Activated T-cell treated with anti-CD3 and anti-CD28 coated beads, Interleukin-2, amount 50 U/mL, for 4 hours (primary cell): ENCODE measurements at regions not wholly inside any gene's neighbourhood (a gene's known extent, or its start where the extent isn't known, plus 50 kb on each side); places are given as distances from the start of the nearest gene placed in this dataset.

Source experiments
- ATAC-seq, 2 donors: fragments of 200-7000 bp; cut with Tn5 transposase; one replicate each; pipeline ENCODE4 v1.10.0; 2021
- DNase-seq: peaks from one replicate; pipeline ENCODE4 v3.0.0-alpha.2; 2020
- H3K27me3 Mint-ChIP-seq: one replicate; pipeline ENCODE4 v1.8.0; 2021; ENCODE audit warnings: low read depth, mixed read lengths
- H3K36me3 Mint-ChIP-seq: one replicate; pipeline ENCODE4 v1.8.0; 2022; ENCODE audit warnings: mixed read lengths; ENCODE audit not compliant: insufficient read depth
- H3K4me1 Mint-ChIP-seq: one replicate; pipeline ENCODE4 v1.8.0; 2021; ENCODE audit warnings: low read depth, mixed read lengths
- H3K4me3 Mint-ChIP-seq: one replicate; pipeline ENCODE4 v1.8.0; 2021; ENCODE audit warnings: mild to moderate bottlenecking, moderate library complexity, mixed read lengths
- H3K9me3 Mint-ChIP-seq: one replicate; pipeline ENCODE4 v1.8.0; 2021; ENCODE audit warnings: mixed read lengths

DNA sequence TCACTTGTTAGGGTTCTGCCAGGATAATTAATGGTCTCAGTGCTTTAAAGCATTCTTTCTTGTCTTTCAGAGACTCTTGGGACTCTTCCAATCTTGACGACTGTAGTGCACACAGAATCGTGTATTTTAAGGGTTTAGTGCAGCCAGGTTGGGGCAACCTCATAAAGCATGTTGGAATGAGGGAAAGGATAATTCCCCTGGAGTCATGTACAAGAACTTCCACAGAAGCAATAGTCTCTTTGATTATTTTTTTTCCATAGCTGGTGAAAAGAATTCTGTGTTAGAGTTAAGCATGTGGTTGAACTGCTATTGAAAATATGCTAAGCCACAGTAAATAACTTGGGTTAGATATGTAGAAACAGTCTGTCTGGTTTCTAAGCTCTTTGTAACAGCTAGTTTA lies 246.8 kb upstream of the DAAM1 start:
- Mint-ChIP-seq H3K27me3 (peaks cover 3% of the 10 kb centered on the region), H3K4me1 (no peaks in the 10 kb centered on the region), H3K36me3 (no peaks in the 10 kb centered on the region), H3K4me3 (no peak overlapping the region), H3K9me3 (peaks cover 7% of the 10 kb centered on the region)
- no peak for DNase-seq
- ATAC-seq: no peak

DNA sequence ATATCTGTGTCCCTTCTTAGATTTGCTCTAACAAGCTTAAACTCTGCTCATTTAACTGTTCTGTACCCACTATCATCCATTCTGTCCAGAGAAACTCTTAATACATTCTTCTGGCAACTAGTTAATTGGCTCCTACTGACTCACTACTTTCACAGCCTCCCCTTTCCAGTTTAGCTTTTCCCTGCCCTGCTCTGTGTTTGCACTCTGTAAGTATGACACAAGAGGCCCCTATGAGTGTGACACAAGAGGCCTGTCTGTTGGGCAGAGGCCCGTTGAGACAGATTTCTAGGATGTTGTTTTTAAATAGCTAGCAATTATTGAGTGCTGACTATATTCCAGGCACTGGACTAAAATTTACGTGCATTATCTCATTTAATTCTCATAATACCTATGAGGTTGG lies 246.0 kb upstream of the DAAM1 start:
- H3K4me1 Mint-ChIP-seq: no peaks in the 10 kb centered on the region
- H3K36me3 Mint-ChIP-seq: no peaks in the 10 kb centered on the region
- H3K27me3 Mint-ChIP-seq: peaks cover 1% of the 10 kb centered on the region
- DNase-seq: no peak
- no peak overlapping the region for H3K4me3 Mint-ChIP-seq
- H3K9me3 Mint-ChIP-seq: no peaks in the 10 kb centered on the region
- ATAC-seq: no peak

DNA sequence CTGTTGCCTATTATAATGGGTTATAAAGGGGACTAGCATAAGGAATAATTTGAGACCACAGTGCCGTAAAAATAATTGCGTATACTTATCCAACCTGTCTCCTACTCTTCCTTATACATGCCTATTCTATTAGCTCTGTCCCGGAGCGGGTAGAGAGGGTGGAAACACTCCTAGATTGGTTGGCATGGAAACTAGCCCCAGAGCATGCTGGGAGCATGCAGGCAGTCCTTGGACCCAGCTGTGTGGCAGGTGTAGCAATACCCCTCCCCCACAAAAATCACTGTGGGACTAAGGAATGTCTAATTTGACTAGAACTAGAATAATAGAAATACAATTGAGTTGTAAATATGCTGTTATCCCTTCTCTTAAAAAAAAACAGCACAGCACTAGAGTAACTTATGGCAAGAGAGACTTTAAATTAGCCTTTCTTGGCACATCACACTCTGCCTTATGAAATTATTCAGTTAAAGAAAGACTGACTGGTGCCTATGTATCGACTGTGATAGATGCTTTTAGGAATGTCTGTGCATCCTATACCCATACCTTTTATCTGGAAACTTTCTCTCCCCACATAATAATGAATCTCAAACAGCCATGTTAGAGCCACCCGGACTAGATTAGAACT lies 244.0 kb upstream of the DAAM1 start:
- Mint-ChIP-seq H3K4me3 (no peak overlapping the region), H3K27me3 (peaks cover 1% of the 10 kb centered on the region), H3K4me1 (no peaks in the 10 kb centered on the region), H3K9me3 (no peaks in the 10 kb centered on the region), H3K36me3 (no peaks in the 10 kb centered on the region)
- ATAC-seq (no peak), DNase-seq (no peak)

DNA sequence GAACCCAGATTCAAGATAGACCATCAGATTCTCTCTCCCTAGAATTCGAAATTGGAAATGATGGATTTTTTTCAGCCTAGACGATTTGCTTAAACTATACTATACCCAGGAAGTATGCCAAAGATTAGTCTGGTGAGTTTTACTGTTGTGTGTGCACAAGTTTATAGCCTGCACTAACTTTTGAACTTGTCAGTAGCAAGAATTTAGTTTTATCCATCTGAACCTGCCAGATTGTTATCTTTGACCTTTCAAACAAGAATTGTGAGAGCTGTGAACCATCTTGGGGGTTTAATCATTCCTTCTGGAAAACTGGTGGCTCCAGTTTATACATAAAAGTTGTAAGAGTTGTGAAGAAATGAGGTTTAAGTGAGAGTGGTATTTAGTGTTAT lies 243.5 kb upstream of the DAAM1 start:
- H3K36me3 Mint-ChIP-seq: no peaks in the 10 kb centered on the region
- peaks cover 1% of the 10 kb centered on the region for H3K27me3 Mint-ChIP-seq
- ATAC-seq (no peak), DNase-seq (no peak)
- H3K4me3 Mint-ChIP-seq: no peak overlapping the region
- H3K4me1 Mint-ChIP-seq: no peaks in the 10 kb centered on the region
- no peaks in the 10 kb centered on the region for H3K9me3 Mint-ChIP-seq

DNA sequence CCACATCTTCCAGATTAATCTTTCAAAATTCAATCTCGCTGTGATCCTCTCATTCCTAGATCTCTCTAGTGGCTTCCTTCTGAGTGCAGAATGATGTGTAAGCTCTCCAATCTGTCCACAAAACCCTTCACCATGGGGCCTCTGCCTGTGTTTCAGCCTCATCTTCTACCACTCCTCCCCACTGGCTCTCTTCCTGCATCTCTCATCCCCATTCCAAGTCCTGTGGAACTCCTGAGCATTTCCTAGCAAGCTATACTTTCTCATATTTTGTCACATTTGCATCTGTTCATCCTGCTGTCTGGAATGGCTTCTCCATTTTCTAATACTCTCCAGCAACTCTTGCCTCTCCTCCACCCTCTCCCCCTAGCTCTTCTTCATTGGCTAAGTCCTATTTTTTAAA lies 242.0 kb upstream of the DAAM1 start:
- Mint-ChIP-seq H3K9me3 (peaks cover 4% of the 10 kb centered on the region), H3K4me1 (no peaks in the 10 kb centered on the region), H3K4me3 (no peak overlapping the region), H3K27me3 (peaks cover 1% of the 10 kb centered on the region), H3K36me3 (no peaks in the 10 kb centered on the region)
- DNase-seq (no peak), ATAC-seq (no peak)

DNA sequence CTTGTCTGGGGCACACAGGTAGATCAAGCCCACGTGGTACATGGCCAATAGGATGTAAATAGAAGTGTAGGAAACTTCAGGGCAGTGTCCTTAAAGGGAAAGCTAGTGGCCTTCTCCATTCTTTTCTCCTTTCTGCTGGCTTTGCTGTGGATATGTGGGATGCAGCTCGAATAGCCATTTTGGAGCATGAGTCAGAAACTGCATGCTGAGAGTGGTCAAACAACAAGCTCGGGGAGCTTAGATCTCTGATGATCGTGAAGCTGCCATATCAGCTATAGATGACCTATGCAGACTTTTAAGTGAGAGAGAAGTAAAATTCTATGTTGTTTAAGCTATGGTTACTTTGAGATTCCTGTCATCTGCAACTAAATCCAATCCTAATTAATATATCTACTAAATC lies 241.3 kb upstream of the DAAM1 start:
- Mint-ChIP-seq H3K36me3 (no peaks in the 10 kb centered on the region), H3K4me1 (no peaks in the 10 kb centered on the region), H3K27me3 (no peaks in the 10 kb centered on the region), H3K4me3 (no peak overlapping the region), H3K9me3 (peaks cover 4% of the 10 kb centered on the region)
- no peak for ATAC-seq
- DNase-seq: no peak

DNA sequence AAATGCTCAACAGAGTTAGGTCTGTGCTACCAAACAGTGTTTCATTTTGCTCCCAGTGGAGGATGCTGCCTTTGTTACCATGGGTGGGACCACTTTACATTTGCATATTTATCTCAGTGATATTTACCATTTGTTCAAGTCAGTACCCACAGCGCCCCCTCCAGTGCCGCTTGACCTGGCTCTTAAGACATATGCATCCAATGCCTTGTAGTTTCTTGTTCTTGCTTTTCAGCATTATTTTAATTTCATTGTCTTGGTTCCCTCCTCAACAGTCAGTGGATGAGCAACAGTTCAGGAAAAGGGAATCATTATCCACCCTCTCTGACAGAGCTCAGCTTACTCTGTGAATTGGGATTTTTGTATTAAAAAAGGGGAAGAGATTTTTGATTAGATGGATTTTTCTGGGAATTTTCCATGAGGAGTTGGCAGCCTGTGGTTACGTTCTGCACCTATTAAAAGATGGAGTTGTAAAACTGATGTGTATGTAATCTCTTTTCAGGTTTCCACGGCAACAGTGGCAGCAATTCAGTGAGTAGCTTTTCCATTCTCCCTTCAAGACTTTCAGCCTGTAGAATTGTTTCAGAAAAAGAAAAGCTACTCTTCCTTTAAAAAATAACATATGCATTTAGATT lies 240.5 kb upstream of the DAAM1 start:
- DNase-seq (no peak), ATAC-seq (no peak)
- H3K4me1 Mint-ChIP-seq: no peaks in the 10 kb centered on the region
- peaks cover 4% of the 10 kb centered on the region for H3K9me3 Mint-ChIP-seq
- H3K4me3 Mint-ChIP-seq: no peak overlapping the region
- no peaks in the 10 kb centered on the region for H3K36me3 Mint-ChIP-seq
- H3K27me3 Mint-ChIP-seq: peaks cover 4% of the 10 kb centered on the region

DNA sequence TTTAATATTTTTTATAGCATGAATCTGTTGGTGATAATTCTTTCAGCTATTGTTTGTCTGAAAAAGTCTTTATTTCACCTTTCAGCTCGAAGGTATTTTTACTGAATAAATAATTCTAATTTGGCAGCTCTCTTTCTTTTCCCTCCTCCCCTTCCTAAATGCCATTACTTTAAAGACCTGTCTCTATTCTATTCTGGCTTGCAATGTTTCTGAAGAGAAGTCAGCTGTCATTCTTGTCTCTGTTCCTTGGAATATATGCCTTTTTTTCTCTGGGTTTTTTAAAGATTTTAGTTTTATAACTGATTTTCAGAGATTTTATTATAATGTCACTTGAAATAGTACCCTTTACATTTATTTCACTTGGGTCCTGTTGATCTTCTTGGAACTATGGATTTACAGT lies 237.9 kb upstream of the DAAM1 start:
- H3K9me3 Mint-ChIP-seq: peaks cover 4% of the 10 kb centered on the region
- no peaks in the 10 kb centered on the region for H3K36me3 Mint-ChIP-seq
- DNase-seq (no peak), ATAC-seq (no peak)
- H3K27me3 Mint-ChIP-seq: peaks cover 10% of the 10 kb centered on the region
- H3K4me3 Mint-ChIP-seq: no peak overlapping the region
- no peaks in the 10 kb centered on the region for H3K4me1 Mint-ChIP-seq

DNA sequence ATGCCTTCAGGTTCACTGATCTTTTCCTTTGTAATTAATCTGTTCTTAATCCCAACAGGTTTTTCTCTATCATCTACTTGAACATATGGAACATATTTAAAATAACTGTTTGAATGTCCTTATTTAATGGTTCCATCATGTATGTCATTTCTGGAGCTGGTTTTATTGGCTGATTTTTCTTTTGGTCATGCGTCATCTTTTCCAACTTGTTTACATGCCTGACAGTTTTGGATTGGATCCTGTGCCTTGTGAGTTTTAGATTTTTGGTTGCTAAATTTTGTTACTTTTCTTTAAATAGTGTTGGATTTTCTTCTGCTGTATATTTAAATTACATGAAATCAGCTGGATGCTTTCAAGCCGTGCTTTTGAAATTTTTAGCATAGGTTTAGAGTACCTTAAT lies 237.3 kb upstream of the DAAM1 start:
- Mint-ChIP-seq H3K4me3 (no peak overlapping the region), H3K27me3 (peaks cover 10% of the 10 kb centered on the region), H3K4me1 (no peaks in the 10 kb centered on the region), H3K9me3 (peaks cover 4% of the 10 kb centered on the region), H3K36me3 (no peaks in the 10 kb centered on the region)
- ATAC-seq: no peak
- no peak for DNase-seq

DNA sequence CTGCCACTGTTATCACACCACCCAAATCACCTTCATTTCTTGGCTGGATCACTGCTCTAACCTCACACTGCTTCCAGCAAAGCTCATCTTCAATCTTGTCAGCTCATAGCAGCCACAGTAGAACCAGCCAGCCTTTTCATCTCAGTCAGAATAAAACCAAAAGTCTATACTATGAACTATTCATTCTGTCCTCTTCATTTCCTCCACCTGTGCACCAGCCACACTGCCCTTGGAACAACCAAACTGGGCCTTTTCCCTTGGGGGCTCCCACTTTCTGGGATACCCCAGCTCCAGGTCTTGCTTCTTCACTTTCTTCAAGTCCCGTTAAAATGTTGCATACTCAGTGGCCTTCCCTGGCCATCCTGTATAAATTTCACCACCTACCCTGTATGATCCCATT lies 234.4 kb upstream of the DAAM1 start:
- peaks cover 10% of the 10 kb centered on the region for H3K27me3 Mint-ChIP-seq
- no peaks in the 10 kb centered on the region for H3K36me3 Mint-ChIP-seq
- DNase-seq (no peak), ATAC-seq (no peak)
- no peaks in the 10 kb centered on the region for H3K4me1 Mint-ChIP-seq
- H3K9me3 Mint-ChIP-seq: peaks cover 8% of the 10 kb centered on the region
- no peak overlapping the region for H3K4me3 Mint-ChIP-seq

DNA sequence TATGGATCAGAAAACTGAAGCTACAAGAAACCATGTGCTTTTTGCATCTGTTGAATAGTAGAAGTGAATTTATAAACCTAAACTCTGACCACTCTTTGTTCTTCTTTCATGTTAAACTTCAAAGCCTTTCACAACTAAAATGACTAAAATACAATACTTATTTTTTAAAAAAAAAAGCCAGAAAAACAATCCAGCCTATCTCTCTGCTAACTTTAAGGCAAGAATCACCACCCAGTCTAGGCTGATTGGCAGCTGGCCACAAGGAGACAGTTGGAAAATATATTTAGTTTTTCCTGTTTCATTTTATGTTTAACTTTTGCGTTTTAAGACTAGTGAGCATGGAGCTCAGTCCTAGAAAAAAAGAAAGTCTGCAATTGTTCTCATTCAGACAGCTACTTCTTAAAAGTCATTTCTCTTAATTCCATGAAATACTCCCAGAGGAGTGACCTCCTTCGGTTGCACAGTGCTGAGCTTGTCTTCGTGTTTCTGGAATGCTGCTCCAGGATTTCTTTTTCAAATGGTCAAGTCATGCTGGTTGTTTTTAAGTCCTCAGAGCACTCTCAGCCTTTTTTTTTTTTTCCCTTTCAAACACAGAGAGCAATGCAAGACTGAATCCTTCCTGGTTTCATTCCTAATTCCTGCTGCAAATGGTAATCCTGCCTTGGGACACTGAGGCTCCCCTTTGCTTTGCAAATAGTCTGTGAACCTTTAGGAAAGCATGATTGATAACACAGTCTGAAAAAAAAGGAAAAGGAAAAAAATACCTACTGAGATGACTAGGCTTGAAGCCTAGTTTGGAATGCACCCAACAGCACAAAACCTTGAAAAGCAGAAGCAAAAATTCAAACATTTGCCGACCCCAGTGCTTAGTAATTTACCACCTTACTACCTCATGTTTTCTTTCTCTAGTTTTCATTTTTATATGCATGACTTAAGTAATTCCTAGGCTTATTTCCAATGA lies 233.3 kb upstream of the DAAM1 start:
- ATAC-seq (no peak), DNase-seq (no peak)
- Mint-ChIP-seq H3K36me3 (no peaks in the 10 kb centered on the region), H3K4me3 (no peak overlapping the region), H3K4me1 (no peaks in the 10 kb centered on the region), H3K9me3 (peaks cover 8% of the 10 kb centered on the region), H3K27me3 (peaks cover 10% of the 10 kb centered on the region)

DNA sequence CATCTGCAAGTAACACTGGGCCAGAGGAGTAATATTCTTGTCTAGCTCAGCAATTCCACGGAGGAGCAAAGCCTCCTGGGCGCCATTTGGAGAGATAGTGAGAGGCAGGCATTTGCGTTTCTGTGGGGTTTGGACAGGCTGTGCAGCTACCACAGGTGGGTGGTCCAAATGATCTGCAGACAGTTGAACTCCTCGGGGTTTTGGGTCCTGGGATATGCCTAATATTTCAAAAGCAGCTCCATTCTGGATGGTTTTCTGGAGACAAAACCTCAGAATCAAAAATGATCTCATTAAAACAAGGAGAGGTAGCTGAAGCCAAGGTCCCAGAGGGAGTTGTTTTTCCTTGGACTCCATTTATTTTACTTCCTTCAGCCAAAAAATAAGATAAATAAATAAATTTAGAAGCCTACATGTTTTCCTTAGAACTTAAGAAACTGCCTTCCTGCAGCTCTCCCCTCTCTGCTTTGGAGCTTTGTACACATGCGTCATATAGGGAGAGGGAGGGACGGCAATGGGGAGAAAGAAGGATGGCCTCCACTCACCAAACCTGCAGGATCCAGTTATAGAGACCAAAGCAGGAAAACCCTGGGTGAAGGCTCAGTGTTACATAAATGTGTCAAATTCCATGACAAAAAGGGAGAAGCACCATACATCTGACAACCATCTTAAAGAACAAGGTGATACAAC lies 227.3 kb upstream of the DAAM1 start:
- Mint-ChIP-seq H3K27me3 (peaks cover 3% of the 10 kb centered on the region), H3K4me3 (no peak overlapping the region), H3K36me3 (no peaks in the 10 kb centered on the region), H3K9me3 (peaks cover 4% of the 10 kb centered on the region), H3K4me1 (no peaks in the 10 kb centered on the region)
- DNase-seq: no peak
- ATAC-seq: no peak

DNA sequence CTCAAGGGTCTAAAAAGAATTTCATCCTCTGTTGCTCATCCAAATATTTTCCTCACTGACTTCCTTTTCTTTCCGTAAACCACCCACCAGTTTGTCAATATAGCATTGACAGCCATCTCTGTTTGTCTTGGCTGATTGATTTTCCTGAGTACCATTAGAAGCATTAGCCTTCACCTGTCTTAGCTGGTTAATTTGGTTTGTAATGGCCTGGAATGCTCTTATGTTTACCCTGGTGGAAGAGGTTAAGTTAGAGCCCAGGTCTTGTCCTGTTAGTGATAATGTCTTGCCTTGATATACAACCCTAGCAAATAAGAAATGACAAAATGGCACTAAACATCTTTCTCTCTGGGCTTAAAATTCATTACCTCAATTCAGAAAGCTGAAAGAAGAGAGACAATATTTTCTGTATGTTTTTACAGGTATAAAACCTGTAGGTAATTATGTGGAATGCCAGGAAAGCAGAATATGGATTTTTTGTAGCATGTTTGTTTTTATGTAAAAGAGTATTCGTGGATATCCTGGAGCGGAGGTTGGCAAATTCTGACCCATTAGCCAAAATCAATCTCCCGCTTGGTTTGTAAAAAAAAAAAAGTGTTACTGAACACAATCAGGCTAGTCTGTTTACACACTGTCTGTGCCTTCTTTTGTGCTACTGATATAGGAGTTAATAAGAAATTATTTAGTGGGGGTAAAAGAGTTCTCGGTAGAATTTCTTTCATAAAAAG lies 224.4 kb upstream of the DAAM1 start:
- peaks cover 3% of the 10 kb centered on the region for H3K27me3 Mint-ChIP-seq

DNA sequence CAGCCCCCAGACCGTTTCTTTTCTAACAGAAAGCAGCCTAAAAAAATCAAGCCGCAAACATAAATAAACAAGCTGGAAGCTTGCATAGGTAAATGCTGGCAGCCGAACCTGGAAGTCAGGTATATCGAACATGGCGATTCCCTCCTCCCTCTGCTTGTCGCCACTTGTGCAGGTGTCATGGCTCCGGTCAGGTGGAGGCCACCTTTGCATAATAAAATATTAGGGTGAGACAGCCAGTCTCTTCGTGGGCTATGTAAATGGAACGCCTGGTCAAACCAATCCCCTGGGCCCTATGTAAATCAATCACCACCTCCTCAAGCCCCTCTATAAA lies 223.9 kb upstream of the DAAM1 start:
- Mint-ChIP-seq H3K9me3 (no peaks in the 10 kb centered on the region), H3K4me3 (no peak overlapping the region), H3K27me3 (peaks cover 3% of the 10 kb centered on the region), H3K4me1 (no peaks in the 10 kb centered on the region), H3K36me3 (no peaks in the 10 kb centered on the region)
- DNase-seq (no peak), ATAC-seq (no peak)

More for the DNA sequence above, 224.4 kb upstream of the DAAM1 start:
- Mint-ChIP-seq H3K4me3 (no peak overlapping the region), H3K36me3 (no peaks in the 10 kb centered on the region), H3K4me1 (no peaks in the 10 kb centered on the region), H3K9me3 (no peaks in the 10 kb centered on the region)
- DNase-seq (no peak), ATAC-seq (no peak)
